Panc1 (cell line): ENCODE measurements at regions not wholly inside any gene's neighbourhood (a gene's known extent, or its start where the extent isn't known, plus 50 kb on each side); places are given as distances from the start of the nearest gene placed in this dataset.

Experiments used
- ATAC-seq: fragments of 200-7000 bp; cut with Tn5 transposase; 2 replicates; pipeline ENCODE4 v1.9.1; 2020; ENCODE audit warnings: mild to moderate bottlenecking, moderate library complexity
- BruUV-seq: library from RNA; stranded (reverse); fragments of 400-500 nt; replicated peaks from 2 replicates; lab custom pipeline; 2021; lab: Mats Ljungman, UMichigan
- CTCF ChIA-PET: fragments of 300-600 bp; sonication (Branson Sonifier 250); formaldehyde crosslinking; loops from one replicate; lab custom pipeline; 2022; ENCODE audit warnings: antibody characterized with exemption; lab: Charles Lee
- POLR2A ChIA-PET: fragments of 300-600 bp; sonication (Branson Sonifier 250); formaldehyde crosslinking; loops from one replicate; lab custom pipeline; 2022; ENCODE audit warnings: antibody characterized with exemption; lab: Charles Lee
- DNase-seq: peaks from one replicate; pipeline ENCODE4 v3.0.0-alpha.2; 2010; ENCODE audit warnings: low read depth, low spot score
- H3K27ac ChIP-seq: 2 replicates; pipeline ENCODE4 v1.5.1; 2011; ENCODE audit warnings: mild to moderate bottlenecking, low read length, inconsistent platforms
- H3K27me3 ChIP-seq: fragments of 200-500 bp; sonication (Bioruptor generic); 2 replicates; pipeline ENCODE4 v1.6.0; 2014; ENCODE audit warnings: low read length, inconsistent platforms; ENCODE audit not compliant: control insufficient read depth, insufficient read depth
- H3K36me3 ChIP-seq: fragments of 200-500 bp; sonication (Bioruptor generic); 2 replicates; pipeline ENCODE4 v1.5.1; 2014; ENCODE audit warnings: inconsistent platforms, mild to moderate bottlenecking, low read length, moderate library complexity; ENCODE audit not compliant: control insufficient read depth, insufficient read depth
- H3K4me1 ChIP-seq: 2 replicates; pipeline ENCODE4 v1.5.1; 2011; ENCODE audit warnings: inconsistent platforms, mild to moderate bottlenecking, low read length, moderate library complexity; ENCODE audit not compliant: control insufficient read depth, insufficient read depth
- H3K4me3 ChIP-seq, 2 experiments: 2 replicates each; pipeline ENCODE4 v1.5.1; 2011 to 2012; ENCODE audit warnings: low read depth in 2 of 2, low read length in 2 of 2, mild to moderate bottlenecking in 2 of 2, inconsistent platforms in 1 of 2, moderate library complexity in 1 of 2
- H3K9me3 ChIP-seq: fragments of 200-500 bp; sonication (Bioruptor generic); 2 replicates; pipeline ENCODE4 v1.5.1; 2014; ENCODE audit warnings: low read depth, mild to moderate bottlenecking, inconsistent platforms, low read length, moderate library complexity; ENCODE audit not compliant: control insufficient read depth, insufficient read depth
- POLR2AphosphoS5 ChIP-seq: IDR thresholded peaks from 2 replicates; pipeline ENCODE4 v1.6.1; 2012; ENCODE audit warnings: mild to moderate bottlenecking, low read depth, low read length, moderate library complexity
- SIN3A ChIP-seq: IDR thresholded peaks from 2 replicates; pipeline ENCODE4 v1.6.1; 2012; ENCODE audit warnings: low read depth, mild to moderate bottlenecking, low read length, moderate library complexity, borderline replicate concordance; ENCODE audit not compliant: insufficient read depth
- TCF7L2 ChIP-seq: IDR thresholded peaks from 2 replicates; pipeline ENCODE4 v1.6.1; 2011; ENCODE audit warnings: mild to moderate bottlenecking, low read depth, low read length, inconsistent platforms
- in situ Hi-C: cut with HindIII; loops from 2 replicates; pipeline ENCODE4 v1.10.0; 2016; ENCODE audit warnings: low sequenced_read_pairs, low pct_unique_long_range_greater_than_20kb
- intact Hi-C: fragments of 100-400 bp; cut with micrococcal nuclease; formaldehyde crosslinking; loops from one replicate; pipeline ENCODE4 v1.10.0; 2022; ENCODE audit not compliant: unreplicated experiment
- TF ChIP-seq, protein P1 (sequence below), 2 experiments: IDR thresholded peaks; 2 replicates each; pipeline ENCODE4 v1.6.1; 2011 to 2012; ENCODE audit warnings: low read depth in 2 of 2, control low read depth in 1 of 2, low read length in 1 of 2, mild to moderate bottlenecking in 1 of 2, moderate library complexity in 1 of 2; ENCODE audit not compliant: insufficient read depth in 1 of 2
- TF ChIP-seq, protein P2 (sequence below): fragments of 450-650 bp; IDR thresholded peaks from 2 replicates; pipeline ENCODE4 v1.5.1; 2017; ENCODE audit warnings: mild to moderate bottlenecking

GRCh38 chr3:22933841-22934116, 269.3 kb upstream of the UBE2E2 start:
- TF ChIP-seq TCF7L2 (no peak), POLR2AphosphoS5 (no peak), SIN3A (no peak)
- TF ChIP-seq, protein P1, sequence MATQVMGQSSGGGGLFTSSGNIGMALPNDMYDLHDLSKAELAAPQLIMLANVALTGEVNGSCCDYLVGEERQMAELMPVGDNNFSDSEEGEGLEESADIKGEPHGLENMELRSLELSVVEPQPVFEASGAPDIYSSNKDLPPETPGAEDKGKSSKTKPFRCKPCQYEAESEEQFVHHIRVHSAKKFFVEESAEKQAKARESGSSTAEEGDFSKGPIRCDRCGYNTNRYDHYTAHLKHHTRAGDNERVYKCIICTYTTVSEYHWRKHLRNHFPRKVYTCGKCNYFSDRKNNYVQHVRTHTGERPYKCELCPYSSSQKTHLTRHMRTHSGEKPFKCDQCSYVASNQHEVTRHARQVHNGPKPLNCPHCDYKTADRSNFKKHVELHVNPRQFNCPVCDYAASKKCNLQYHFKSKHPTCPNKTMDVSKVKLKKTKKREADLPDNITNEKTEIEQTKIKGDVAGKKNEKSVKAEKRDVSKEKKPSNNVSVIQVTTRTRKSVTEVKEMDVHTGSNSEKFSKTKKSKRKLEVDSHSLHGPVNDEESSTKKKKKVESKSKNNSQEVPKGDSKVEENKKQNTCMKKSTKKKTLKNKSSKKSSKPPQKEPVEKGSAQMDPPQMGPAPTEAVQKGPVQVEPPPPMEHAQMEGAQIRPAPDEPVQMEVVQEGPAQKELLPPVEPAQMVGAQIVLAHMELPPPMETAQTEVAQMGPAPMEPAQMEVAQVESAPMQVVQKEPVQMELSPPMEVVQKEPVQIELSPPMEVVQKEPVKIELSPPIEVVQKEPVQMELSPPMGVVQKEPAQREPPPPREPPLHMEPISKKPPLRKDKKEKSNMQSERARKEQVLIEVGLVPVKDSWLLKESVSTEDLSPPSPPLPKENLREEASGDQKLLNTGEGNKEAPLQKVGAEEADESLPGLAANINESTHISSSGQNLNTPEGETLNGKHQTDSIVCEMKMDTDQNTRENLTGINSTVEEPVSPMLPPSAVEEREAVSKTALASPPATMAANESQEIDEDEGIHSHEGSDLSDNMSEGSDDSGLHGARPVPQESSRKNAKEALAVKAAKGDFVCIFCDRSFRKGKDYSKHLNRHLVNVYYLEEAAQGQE (IDR thresholded peaks at IDR 0.05; ENCODE audit: insufficient read depth in 1 of 2, low read depth in 2 of 2, low read length in 1 of 2): no peak
- TF ChIP-seq, protein P2, sequence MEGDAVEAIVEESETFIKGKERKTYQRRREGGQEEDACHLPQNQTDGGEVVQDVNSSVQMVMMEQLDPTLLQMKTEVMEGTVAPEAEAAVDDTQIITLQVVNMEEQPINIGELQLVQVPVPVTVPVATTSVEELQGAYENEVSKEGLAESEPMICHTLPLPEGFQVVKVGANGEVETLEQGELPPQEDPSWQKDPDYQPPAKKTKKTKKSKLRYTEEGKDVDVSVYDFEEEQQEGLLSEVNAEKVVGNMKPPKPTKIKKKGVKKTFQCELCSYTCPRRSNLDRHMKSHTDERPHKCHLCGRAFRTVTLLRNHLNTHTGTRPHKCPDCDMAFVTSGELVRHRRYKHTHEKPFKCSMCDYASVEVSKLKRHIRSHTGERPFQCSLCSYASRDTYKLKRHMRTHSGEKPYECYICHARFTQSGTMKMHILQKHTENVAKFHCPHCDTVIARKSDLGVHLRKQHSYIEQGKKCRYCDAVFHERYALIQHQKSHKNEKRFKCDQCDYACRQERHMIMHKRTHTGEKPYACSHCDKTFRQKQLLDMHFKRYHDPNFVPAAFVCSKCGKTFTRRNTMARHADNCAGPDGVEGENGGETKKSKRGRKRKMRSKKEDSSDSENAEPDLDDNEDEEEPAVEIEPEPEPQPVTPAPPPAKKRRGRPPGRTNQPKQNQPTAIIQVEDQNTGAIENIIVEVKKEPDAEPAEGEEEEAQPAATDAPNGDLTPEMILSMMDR: no peak
- CTCF ChIA-PET: no interaction called here
- POLR2A ChIA-PET: no interaction called here

GRCh38 chr3:22935040-22935439, 268.1 kb upstream of the UBE2E2 start:
- ChIA-PET POLR2A (no interaction called here), CTCF (no interaction called here)
- intact Hi-C loops (no loop called here), in situ Hi-C loops (no loop called here)
- no peak for TF ChIP-seq TCF7L2
- no peak for TF ChIP-seq POLR2AphosphoS5
- TF ChIP-seq, protein P1 (IDR thresholded peaks at IDR 0.05; ENCODE audit: insufficient read depth in 1 of 2, low read depth in 2 of 2, low read length in 1 of 2): no peak
- TF ChIP-seq, protein P2: no peak
- no peak for TF ChIP-seq SIN3A
- no peak for ATAC-seq
- Histone ChIP-seq H3K27ac (no peak overlapping the region), H3K4me3 (no peak overlapping the region), H3K27me3 (no peaks in the 10 kb centered on the region), H3K9me3 (no peaks in the 10 kb centered on the region), H3K36me3 (no peaks in the 10 kb centered on the region), H3K4me1 (no peaks in the 10 kb centered on the region)
- BruUV-seq: no TSS peak
- DNase-seq: no peak

More at GRCh38 chr3:22933841-22934116, 269.3 kb upstream of the UBE2E2 start:
- DNase-seq: no peak
- Histone ChIP-seq H3K36me3 (no peaks in the 10 kb centered on the region), H3K4me3 (no peak overlapping the region), H3K27ac (no peak overlapping the region), H3K4me1 (no peaks in the 10 kb centered on the region), H3K9me3 (no peaks in the 10 kb centered on the region), H3K27me3 (no peaks in the 10 kb centered on the region)
- ATAC-seq: no peak
- no TSS peak for BruUV-seq
- intact Hi-C loops (no loop called here), in situ Hi-C loops (no loop called here)
